Liver (tissue), 8 donors: ENCODE measurements at regions not wholly inside any gene's neighbourhood (a gene's known extent, or its start where the extent isn't known, plus 50 kb on each side); places are given as distances from the start of the nearest gene placed in this dataset.
"Not testable (repeated sequence)": the region's sequence is repeated elsewhere in the genome, so short reads cannot be mapped to it uniquely, and the experiment has no call there.

Experiments
- DNase-seq: peaks from one replicate; pipeline ENCODE4 v3.0.0-alpha.2; 2017; ENCODE audit warnings: low spot score
- H3K27ac ChIP-seq, 2 donors: one replicate each; pipeline ENCODE4 v1.7.0; 2013; ENCODE audit warnings: inconsistent platforms in 2 of 2, low read length in 2 of 2, control low read depth in 1 of 2, low read depth in 1 of 2, mild to moderate bottlenecking in 1 of 2
- H3K27me3 ChIP-seq, 4 donors: one replicate each; pipeline versions ENCODE4 v1.6.1 to v1.7.0; 2013; ENCODE audit warnings: low read length in 3 of 4, inconsistent platforms in 1 of 4, mild to moderate bottlenecking in 1 of 4, moderate library complexity in 1 of 4; ENCODE audit not compliant: control insufficient read depth in 4 of 4, insufficient read depth in 4 of 4
- H3K36me3 ChIP-seq, 4 donors: one replicate each; pipeline versions ENCODE4 v1.6.1 to v1.7.0; 2013; ENCODE audit warnings: low read length in 3 of 4, mild to moderate bottlenecking in 3 of 4, low read depth in 1 of 4, moderate library complexity in 1 of 4; ENCODE audit not compliant: control insufficient read depth in 4 of 4, insufficient read depth in 3 of 4
- H3K4me1 ChIP-seq, 4 donors: one replicate each; pipeline versions ENCODE4 v1.6.1 to v1.7.0; 2013; ENCODE audit warnings: low read length in 3 of 4, mild to moderate bottlenecking in 3 of 4, moderate library complexity in 1 of 4; ENCODE audit not compliant: control insufficient read depth in 4 of 4, insufficient read depth in 4 of 4
- H3K4me3 ChIP-seq, 3 donors: one replicate each; pipeline versions ENCODE4 v1.6.1 to v1.7.0; 2013; ENCODE audit warnings: low read length in 3 of 3, control low read depth in 1 of 3, low read depth in 1 of 3, mild to moderate bottlenecking in 1 of 3
- H3K9ac ChIP-seq, 2 donors: one replicate each; pipeline ENCODE4 v1.7.0; 2013; ENCODE audit warnings: low read length in 2 of 2, mild to moderate bottlenecking in 2 of 2, moderate library complexity in 2 of 2, control low read depth in 1 of 2, low read depth in 1 of 2
- H3K9me3 ChIP-seq, 4 donors: one replicate each; pipeline versions ENCODE4 v1.6.1 to v1.7.0; 2013; ENCODE audit warnings: low read length in 3 of 4; ENCODE audit not compliant: control insufficient read depth in 4 of 4
- CTCF ChIP-seq: fragments of 150-350 bp; IDR thresholded peaks from 2 replicates; pipeline ENCODE4 v1.5.1; 2017; ENCODE audit warnings: improper control_type of control experiment, low read depth, low read length; ENCODE audit not compliant: missing input control
- EGR1 ChIP-seq, 2 donors: IDR thresholded peaks; 2 replicates each; pipeline ENCODE4 v1.6.1; 2016 to 2018; ENCODE audit warnings: antibody characterized with exemption in 2 of 2, low read depth in 2 of 2
- FOXA1 ChIP-seq: IDR thresholded peaks from 2 replicates; pipeline ENCODE4 v1.6.1; 2016; ENCODE audit warnings: antibody characterized with exemption
- FOXA2 ChIP-seq: IDR thresholded peaks from 2 replicates; pipeline ENCODE4 v1.6.1; 2016; ENCODE audit warnings: antibody characterized with exemption
- GABPA ChIP-seq, 2 donors: IDR thresholded peaks in 1 of 2; conservative IDR thresholded peaks in 1 of 2; 2 replicates each; pipeline ENCODE4 v1.6.1; 2016; ENCODE audit warnings: antibody characterized with exemption in 2 of 2, mild to moderate bottlenecking in 1 of 2, moderate library complexity in 1 of 2
- HNF4G ChIP-seq: IDR thresholded peaks from 2 replicates; pipeline ENCODE4 v1.6.1; 2016; ENCODE audit warnings: antibody characterized with exemption
- NR2F2 ChIP-seq: IDR thresholded peaks from 2 replicates; pipeline ENCODE4 v1.6.1; 2016; ENCODE audit warnings: antibody characterized with exemption
- RAD21 ChIP-seq, 2 donors: IDR thresholded peaks; 2 replicates each; pipeline ENCODE4 v1.6.1; 2016; ENCODE audit warnings: antibody characterized with exemption in 2 of 2, mild to moderate bottlenecking in 2 of 2
- RXRA ChIP-seq, 2 donors: IDR thresholded peaks; 2 replicates each; pipeline ENCODE4 v1.6.1; 2017 to 2018; ENCODE audit warnings: antibody characterized with exemption in 2 of 2, mild to moderate bottlenecking in 1 of 2
- SP1 ChIP-seq: IDR thresholded peaks from 2 replicates; pipeline ENCODE4 v1.6.1; 2018; ENCODE audit warnings: antibody characterized with exemption, mild to moderate bottlenecking
- YY1 ChIP-seq: IDR thresholded peaks from 2 replicates; pipeline ENCODE4 v1.6.1; 2016; ENCODE audit warnings: antibody characterized with exemption, mild to moderate bottlenecking
- WGBS: extraction: QIAGEN DNeasy Blood & Tissue Kit; methylation state at CpG from one replicate; pipeline ENCODE4 v1.1.7; 2013; 5-methylcytosine and 5-hydroxymethylcytosine counted together
- TF ChIP-seq, protein P1 (sequence below): IDR thresholded peaks from 2 replicates; pipeline ENCODE4 v1.6.1; 2016; ENCODE audit warnings: antibody characterized with exemption
- TF ChIP-seq, protein P2 (sequence below): IDR thresholded peaks from 2 replicates; pipeline ENCODE4 v1.6.1; 2016; ENCODE audit warnings: antibody characterized with exemption
- donor health status: healthy.
- donor health status: healthy.
- donor health status: healthy.
- donor health status: healthy.
- donor health status: healthy.

- H3K36me3 ChIP-seq, result no peaks in the 10 kb centered on the region
- H3K27ac ChIP-seq, result no peak overlapping the region
- H3K9ac ChIP-seq, result no peak overlapping the region
These were observed 211.9 kb upstream of the PRICKLE2 start for GRCh38 chr3:64437131-64437530.

GRCh38 chr3:64435023-64435422 is 209.8 kb upstream of the PRICKLE2 start:
- not testable (repeated sequence) for DNase-seq, H3K36me3 ChIP-seq, H3K4me3 ChIP-seq, H3K4me1 ChIP-seq, H3K9ac ChIP-seq, H3K27me3 ChIP-seq, H3K9me3 ChIP-seq, H3K27ac ChIP-seq
- WGBS, result 89% methylated on average over 2 of the region's 2 CpGs

More at GRCh38 chr3:64437131-64437530, 211.9 kb upstream of the PRICKLE2 start:
- Histone ChIP-seq H3K4me1 (no peaks in the 10 kb centered on the region), H3K27me3 (peaks cover 0 to 13% (median 0%) of the 10 kb centered on the region in 4 donors), H3K4me3 (no peak overlapping the region), H3K9me3 (no peaks in the 10 kb centered on the region)
- WGBS, result 74% methylated on average over 5 of the region's 5 CpGs
- DNase-seq, result no peak
- TF ChIP-seq SP1, result no peak
- TF ChIP-seq RAD21 (IDR thresholded peaks at IDR 0.05), result no peak
- no peak for TF ChIP-seq YY1
- TF ChIP-seq FOXA1, result no peak
- TF ChIP-seq GABPA (IDR thresholded peaks at IDR 0.05 in 1 of 2, conservative IDR thresholded peaks at IDR 0.05 in 1 of 2), result no peak

GRCh38 chr3:64432870-64433269 is 207.6 kb upstream of the PRICKLE2 start:
- Histone ChIP-seq H3K36me3 (no peaks in the 10 kb centered on the region), H3K4me1 (no peaks in the 10 kb centered on the region), H3K9ac (no peak overlapping the region), H3K4me3 (no peak overlapping the region), H3K27me3 (peaks cover 0 to 4% (median 0%) of the 10 kb centered on the region in 4 donors), H3K27ac (no peak overlapping the region), H3K9me3 (peaks cover 0 to 6% (median 0%) of the 10 kb centered on the region in 4 donors)
- WGBS, result 88% methylated on average over 3 of the region's 3 CpGs
- TF ChIP-seq, protein P1, sequence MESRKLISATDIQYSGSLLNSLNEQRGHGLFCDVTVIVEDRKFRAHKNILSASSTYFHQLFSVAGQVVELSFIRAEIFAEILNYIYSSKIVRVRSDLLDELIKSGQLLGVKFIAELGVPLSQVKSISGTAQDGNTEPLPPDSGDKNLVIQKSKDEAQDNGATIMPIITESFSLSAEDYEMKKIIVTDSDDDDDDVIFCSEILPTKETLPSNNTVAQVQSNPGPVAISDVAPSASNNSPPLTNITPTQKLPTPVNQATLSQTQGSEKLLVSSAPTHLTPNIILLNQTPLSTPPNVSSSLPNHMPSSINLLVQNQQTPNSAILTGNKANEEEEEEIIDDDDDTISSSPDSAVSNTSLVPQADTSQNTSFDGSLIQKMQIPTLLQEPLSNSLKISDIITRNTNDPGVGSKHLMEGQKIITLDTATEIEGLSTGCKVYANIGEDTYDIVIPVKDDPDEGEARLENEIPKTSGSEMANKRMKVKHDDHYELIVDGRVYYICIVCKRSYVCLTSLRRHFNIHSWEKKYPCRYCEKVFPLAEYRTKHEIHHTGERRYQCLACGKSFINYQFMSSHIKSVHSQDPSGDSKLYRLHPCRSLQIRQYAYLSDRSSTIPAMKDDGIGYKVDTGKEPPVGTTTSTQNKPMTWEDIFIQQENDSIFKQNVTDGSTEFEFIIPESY, result no peak
- no peak for TF ChIP-seq FOXA2
- TF ChIP-seq NR2F2, result no peak
- no peak for TF ChIP-seq HNF4G
- no peak for TF ChIP-seq CTCF
- no peak for TF ChIP-seq EGR1 (IDR thresholded peaks at IDR 0.05; ENCODE audit: low read depth in 2 of 2)
- no peak for TF ChIP-seq RXRA (IDR thresholded peaks at IDR 0.05)
- no peak for TF ChIP-seq FOXA1
- TF ChIP-seq, protein P2, sequence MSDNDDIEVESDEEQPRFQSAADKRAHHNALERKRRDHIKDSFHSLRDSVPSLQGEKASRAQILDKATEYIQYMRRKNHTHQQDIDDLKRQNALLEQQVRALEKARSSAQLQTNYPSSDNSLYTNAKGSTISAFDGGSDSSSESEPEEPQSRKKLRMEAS, result no peak
- DNase-seq, result no peak
